Psoas muscle (tissue), 7 donors: ENCODE measurements at regions not wholly inside any gene's neighbourhood (a gene's known extent, or its start where the extent isn't known, plus 50 kb on each side); places are given as distances from the start of the nearest gene placed in this dataset.

Experiments
- ATAC-seq, 4 donors: fragments of 200-7000 bp; cut with Tn5 transposase; one replicate each; pipeline ENCODE4 v1.9.1; 2020; ENCODE audit warnings: moderate library complexity in 3 of 4, mild to moderate bottlenecking in 2 of 4
- DNase-seq, 2 donors: peaks; one replicate each; pipeline ENCODE4 v3.0.0-alpha.2; 2020
- H3K27ac ChIP-seq: fragments of 200-600 bp; one replicate; pipeline ENCODE4 v1.8.0; 2022
- H3K27me3 ChIP-seq, 3 donors: fragments of 200-600 bp in 1 of 3; one replicate each; pipeline versions ENCODE4 v1.6.1 to v1.8.0; 2013 to 2022; ENCODE audit warnings: low read length in 2 of 3, mild to moderate bottlenecking in 2 of 3, moderate library complexity in 1 of 3; ENCODE audit not compliant: insufficient read depth in 3 of 3
- H3K36me3 ChIP-seq, 2 donors: fragments of 200-600 bp in 1 of 2; one replicate each; pipeline versions ENCODE4 v1.6.1 to v1.8.0; 2013 to 2022; ENCODE audit warnings: low read depth in 1 of 2, mild to moderate bottlenecking in 1 of 2, moderate library complexity in 1 of 2; ENCODE audit not compliant: insufficient read depth in 1 of 2
- H3K4me1 ChIP-seq: fragments of 200-600 bp; one replicate; pipeline ENCODE4 v1.8.0; 2022
- H3K4me3 ChIP-seq: fragments of 200-600 bp; one replicate; pipeline ENCODE4 v1.8.0; 2022; ENCODE audit warnings: mild to moderate bottlenecking
- H3K9me3 ChIP-seq: fragments of 200-600 bp; one replicate; pipeline ENCODE4 v1.8.0; 2022
- WGBS, 3 donors: extraction: QIAGEN DNeasy Blood & Tissue Kit; methylation state at CpG; one replicate each; pipeline versions ENCODE4 v1.1.6 to v1.1.7; 2013; 5-methylcytosine and 5-hydroxymethylcytosine counted together
- intact Hi-C, 2 donors: fragments of 100-400 bp; cut with DNase I; formaldehyde crosslinking; loops; one replicate each; pipeline versions ENCODE4 v1.11.0 to v1.14.2; 2022
- TF ChIP-seq, protein P1 (sequence below): fragments of 200-600 bp; IDR thresholded peaks from one replicate; pipeline ENCODE4 v1.8.0; 2022; ENCODE audit warnings: antibody characterized with exemption
- donor health status: healthy with polysubstance abuse.
- donor health status: DM: no; HTN: no; CAD: no; lungs with moderate emphysema.
- donor health status: Bipolar disorder and iron deficiency.
- donor health status: healthy.
- donor health status: DM: yes; HTN: yes; CAD: no.
- donor health status: DM: no; HTN: no; CAD: no.
- donor health status: DM: yes; HTN: yes; CAD: no.

DNA sequence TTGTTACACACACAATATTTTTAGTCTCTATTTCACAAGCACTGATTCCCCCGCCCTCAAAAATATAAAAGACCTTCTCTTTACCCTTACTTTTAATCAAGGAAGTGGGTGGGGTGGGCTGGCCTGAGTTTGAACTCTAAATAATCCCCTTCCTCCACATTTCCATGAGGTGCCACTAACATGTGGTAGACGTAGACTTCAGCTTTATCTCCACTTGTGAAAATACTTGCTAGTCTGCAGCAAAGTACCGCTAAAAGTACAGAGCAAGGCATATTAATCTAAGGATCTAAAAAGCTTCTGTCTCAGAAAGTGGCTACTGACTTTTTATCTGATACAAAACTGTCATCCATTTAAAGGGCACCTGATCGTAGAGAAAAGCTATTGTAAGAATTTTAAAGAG lies 739.6 kb upstream of the SLC10A2 start:
- Histone ChIP-seq H3K27me3 (no peaks in the 10 kb centered on the region), H3K4me3 (no peak overlapping the region), H3K27ac (no peak overlapping the region), H3K9me3 (no peaks in the 10 kb centered on the region), H3K36me3 (no peaks in the 10 kb centered on the region), H3K4me1 (no peaks in the 10 kb centered on the region)
- DNase-seq (no peak), ATAC-seq (no peak)
- TF ChIP-seq, protein P1, sequence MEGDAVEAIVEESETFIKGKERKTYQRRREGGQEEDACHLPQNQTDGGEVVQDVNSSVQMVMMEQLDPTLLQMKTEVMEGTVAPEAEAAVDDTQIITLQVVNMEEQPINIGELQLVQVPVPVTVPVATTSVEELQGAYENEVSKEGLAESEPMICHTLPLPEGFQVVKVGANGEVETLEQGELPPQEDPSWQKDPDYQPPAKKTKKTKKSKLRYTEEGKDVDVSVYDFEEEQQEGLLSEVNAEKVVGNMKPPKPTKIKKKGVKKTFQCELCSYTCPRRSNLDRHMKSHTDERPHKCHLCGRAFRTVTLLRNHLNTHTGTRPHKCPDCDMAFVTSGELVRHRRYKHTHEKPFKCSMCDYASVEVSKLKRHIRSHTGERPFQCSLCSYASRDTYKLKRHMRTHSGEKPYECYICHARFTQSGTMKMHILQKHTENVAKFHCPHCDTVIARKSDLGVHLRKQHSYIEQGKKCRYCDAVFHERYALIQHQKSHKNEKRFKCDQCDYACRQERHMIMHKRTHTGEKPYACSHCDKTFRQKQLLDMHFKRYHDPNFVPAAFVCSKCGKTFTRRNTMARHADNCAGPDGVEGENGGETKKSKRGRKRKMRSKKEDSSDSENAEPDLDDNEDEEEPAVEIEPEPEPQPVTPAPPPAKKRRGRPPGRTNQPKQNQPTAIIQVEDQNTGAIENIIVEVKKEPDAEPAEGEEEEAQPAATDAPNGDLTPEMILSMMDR = no peak
- intact Hi-C loops = no loop called here
- WGBS, 3 donors = 53 to 61% (median 59%) methylated on average over 4 of the region's 4 CpGs

GRCh38 chr13:103803349-103803748 lies 737.1 kb upstream of the SLC10A2 start:
- no peak overlapping the region for H3K4me3 ChIP-seq
- no peaks in the 10 kb centered on the region for H3K36me3 ChIP-seq
- no peak overlapping the region for H3K27ac ChIP-seq
- no peaks in the 10 kb centered on the region for H3K9me3 ChIP-seq
- ATAC-seq = no peak
- no peaks in the 10 kb centered on the region for H3K27me3 ChIP-seq
- DNase-seq = no peak
- intact Hi-C loops = no loop called here
- no peaks in the 10 kb centered on the region for H3K4me1 ChIP-seq
- WGBS, 3 donors = 17 to 28% (median 23%) methylated on average over 2 of the region's 2 CpGs
- TF ChIP-seq, protein P1 = no peak

GRCh38 chr13:103799028-103799427 lies 732.8 kb upstream of the SLC10A2 start:
- Histone ChIP-seq H3K36me3 (no peaks in the 10 kb centered on the region), H3K4me3 (no peak overlapping the region), H3K4me1 (no peaks in the 10 kb centered on the region), H3K9me3 (no peaks in the 10 kb centered on the region), H3K27ac (no peak overlapping the region), H3K27me3 (no peaks in the 10 kb centered on the region)
- TF ChIP-seq, protein P1 = no peak
- ATAC-seq (no peak), DNase-seq (no peak)
- WGBS, 3 donors = 74 to 77% (median 75%) methylated on average over 5 of the region's 5 CpGs
- intact Hi-C loops = no loop called here

- ATAC-seq (no peak), DNase-seq (no peak)
- Histone ChIP-seq H3K4me1 (no peaks in the 10 kb centered on the region), H3K27me3 (no peaks in the 10 kb centered on the region), H3K36me3 (no peaks in the 10 kb centered on the region), H3K27ac (no peak overlapping the region), H3K9me3 (no peaks in the 10 kb centered on the region), H3K4me3 (no peak overlapping the region)
- WGBS, 3 donors = 75 to 84% (median 79%) methylated on average over 3 of the region's 3 CpGs
- intact Hi-C loops = no loop called here
- TF ChIP-seq, protein P1 = no peak
Measured at GRCh38 chr13:103795892-103796478, 729.8 kb upstream of the SLC10A2 start.

GRCh38 chr13:103794526-103794925 lies 728.3 kb upstream of the SLC10A2 start:
- 68 to 75% (median 73%) methylated on average over 2 of the region's 2 CpGs for WGBS, 3 donors
- H3K9me3 ChIP-seq = no peaks in the 10 kb centered on the region
- H3K4me1 ChIP-seq = no peaks in the 10 kb centered on the region
- no peak overlapping the region for H3K27ac ChIP-seq
- no peaks in the 10 kb centered on the region for H3K36me3 ChIP-seq
- TF ChIP-seq, protein P1 = no peak
- no peak for ATAC-seq
- H3K4me3 ChIP-seq = no peak overlapping the region
- DNase-seq = no peak
- intact Hi-C loops = no loop called here
- H3K27me3 ChIP-seq = no peaks in the 10 kb centered on the region
